Neural cell (in vitro differentiated cells): ENCODE measurements at regions not wholly inside any gene's neighbourhood (a gene's known extent, or its start where the extent isn't known, plus 50 kb on each side); places are given as distances from the start of the nearest gene placed in this dataset.
"Not testable (repeated sequence)": the region's sequence is repeated elsewhere in the genome, so short reads cannot be mapped to it uniquely, and the experiment has no call there.

ENCODE experiments used
- H2AFZ ChIP-seq: fragments of 200-600, 300-800 bp; sonication (generic), shearing (Covaris generic); 2 replicates; pipeline ENCODE4 v1.6.0; 2014; ENCODE audit warnings: low read depth, mild to moderate bottlenecking, antibody characterized with exemption, low read length, moderate library complexity
- H3F3A ChIP-seq: fragments of 200-600 bp; shearing (Covaris generic); 2 replicates; pipeline ENCODE4 v1.6.1; 2016; ENCODE audit warnings: mild to moderate bottlenecking, moderate library complexity, mixed read lengths, antibody characterized with exemption, low read length; ENCODE audit not compliant: insufficient read depth, poor library complexity, severe bottlenecking
- H3K27ac ChIP-seq: fragments of 200-600, 300-800 bp; sonication (generic), shearing (Covaris generic); 2 replicates; pipeline ENCODE4 v1.5.1; 2014; ENCODE audit warnings: mild to moderate bottlenecking, low read length, moderate library complexity
- H3K27me3 ChIP-seq: fragments of 300-800, 200-600 bp; sonication (generic), shearing (Covaris generic); 2 replicates; pipeline ENCODE4 v1.6.0; 2014; ENCODE audit warnings: mild to moderate bottlenecking, low read depth, low read length, moderate library complexity; ENCODE audit not compliant: insufficient read depth
- H3K36me3 ChIP-seq: fragments of 300-800, 200-600 bp; sonication (generic), shearing (Covaris generic); 2 replicates; pipeline ENCODE4 v1.5.1; 2014; ENCODE audit warnings: mild to moderate bottlenecking, antibody characterized with exemption, low read length, moderate library complexity; ENCODE audit not compliant: insufficient read depth
- H3K4me2 ChIP-seq: fragments of 300-800, 200-600 bp; sonication (generic), shearing (Covaris generic); 2 replicates; pipeline ENCODE4 v1.6.0; 2014; ENCODE audit warnings: mild to moderate bottlenecking, low read length
- H3K4me3 ChIP-seq: fragments of 300-800, 200-600 bp; sonication (generic), shearing (Covaris generic); 2 replicates; pipeline ENCODE4 v1.5.1; 2014; ENCODE audit warnings: mild to moderate bottlenecking, low read length, moderate library complexity
- H3K79me2 ChIP-seq: fragments of 200-600 bp; shearing (Covaris generic); replicated peaks from 2 replicates; pipeline ENCODE4 v1.6.0; 2014; ENCODE audit warnings: mild to moderate bottlenecking, low read length, moderate library complexity; ENCODE audit not compliant: insufficient read depth
- H3K9ac ChIP-seq: fragments of 300-800, 200-600 bp; sonication (generic), shearing (Covaris generic); 2 replicates; pipeline ENCODE4 v1.6.1; 2016; ENCODE audit warnings: mild to moderate bottlenecking, low read length, mixed read lengths
- H3K9me2 ChIP-seq: fragments of 200-600 bp; shearing (Covaris generic); 2 replicates; pipeline ENCODE4 v1.6.1; 2016; ENCODE audit warnings: mild to moderate bottlenecking, low read length, mixed read lengths; ENCODE audit not compliant: insufficient read depth
- H3K9me3 ChIP-seq: fragments of 200-600, 300-800 bp; sonication (generic), shearing (Covaris generic); 2 replicates; pipeline ENCODE4 v1.6.1; 2016; ENCODE audit warnings: mild to moderate bottlenecking, mixed run types, low read length, moderate library complexity, mixed read lengths
- H4K20me1 ChIP-seq: fragments of 200-600 bp; shearing (Covaris generic); 2 replicates; pipeline ENCODE4 v1.6.1; 2016; ENCODE audit warnings: mild to moderate bottlenecking, mixed run types; ENCODE audit not compliant: insufficient read depth
- EP300 ChIP-seq: fragments of 450-650 bp; conservative IDR thresholded peaks from 2 replicates; pipeline ENCODE4 v1.6.1; 2014; ENCODE audit warnings: antibody characterized with exemption, mild to moderate bottlenecking, moderate library complexity; ENCODE audit not compliant: poor library complexity, severe bottlenecking
- EZH2 ChIP-seq: fragments of 200-600, 300-800 bp; shearing (Covaris generic), sonication (generic); IDR thresholded peaks from 2 replicates; pipeline ENCODE4 v1.6.1; 2014; ENCODE audit warnings: antibody characterized with exemption, low read length, borderline replicate concordance, mild to moderate bottlenecking; ENCODE audit not compliant: insufficient read depth, poor library complexity, severe bottlenecking
- MXI1 ChIP-seq: fragments of 450-650 bp; conservative IDR thresholded peaks from 2 replicates; pipeline ENCODE4 v1.6.1; 2014; ENCODE audit warnings: antibody characterized with exemption, mild to moderate bottlenecking; ENCODE audit not compliant: poor library complexity, severe bottlenecking
- POLR2AphosphoS5 ChIP-seq: IDR thresholded peaks from 2 replicates; pipeline ENCODE4 v1.6.1; 2012
- RAD21 ChIP-seq: fragments of 450-650 bp; conservative IDR thresholded peaks from 2 replicates; pipeline ENCODE4 v1.6.1; 2014; ENCODE audit warnings: antibody characterized with exemption, mild to moderate bottlenecking, moderate library complexity
- REST ChIP-seq: IDR thresholded peaks from 2 replicates; pipeline ENCODE4 v1.6.1; 2012; ENCODE audit warnings: borderline replicate concordance
- SMC3 ChIP-seq: fragments of 450-650 bp; conservative IDR thresholded peaks from 2 replicates; pipeline ENCODE4 v1.6.1; 2014; ENCODE audit warnings: antibody characterized with exemption, mild to moderate bottlenecking, moderate library complexity; ENCODE audit not compliant: poor library complexity
- TAF1 ChIP-seq: IDR thresholded peaks from 2 replicates; pipeline ENCODE4 v1.6.1; 2012; ENCODE audit warnings: low read depth
- TF ChIP-seq, protein P1 (sequence below): fragments of 450-650 bp; IDR thresholded peaks from 2 replicates; pipeline ENCODE4 v1.5.1; 2014; ENCODE audit warnings: antibody characterized with exemption, mild to moderate bottlenecking, moderate library complexity; ENCODE audit not compliant: poor library complexity, severe bottlenecking

DNA sequence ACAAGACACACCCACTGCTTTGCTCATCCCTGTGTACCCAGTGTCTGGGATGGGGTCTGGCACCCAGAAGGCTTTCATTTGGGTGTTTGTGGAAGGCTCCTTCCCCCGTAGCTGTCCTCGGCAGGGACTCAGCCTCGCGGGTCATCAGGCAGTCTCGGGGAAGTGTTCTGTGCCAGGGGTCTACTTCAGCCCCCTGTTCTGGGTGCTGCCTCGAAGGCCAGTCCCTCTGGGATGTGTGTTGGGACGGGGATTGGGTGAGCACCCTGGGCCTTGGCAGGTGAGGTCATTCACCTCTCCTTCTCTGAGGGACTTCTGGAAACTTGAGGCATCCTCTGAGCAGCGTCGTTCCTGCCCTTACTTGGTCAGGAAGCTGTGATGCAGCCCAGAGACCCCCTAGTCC lies 65.5 kb downstream of the RPUSD4 start:
- Histone ChIP-seq H3K4me2 (no peak overlapping the region), H3K27me3 (no peaks in the 10 kb centered on the region), H2AFZ (no peak overlapping the region), H3K9me3 (peaks cover under 1% of the 10 kb centered on the region), H3K36me3 (no peaks in the 10 kb centered on the region), H3K79me2 (no peaks in the 10 kb centered on the region), H3K9ac (no peak overlapping the region), H3K4me3 (no peak overlapping the region), H3K9me2 (no peaks in the 10 kb centered on the region), H3K27ac (no peak overlapping the region), H3F3A (no peaks in the 10 kb centered on the region), H4K20me1 (no peaks in the 10 kb centered on the region)
- no peak for TF ChIP-seq REST

DNA sequence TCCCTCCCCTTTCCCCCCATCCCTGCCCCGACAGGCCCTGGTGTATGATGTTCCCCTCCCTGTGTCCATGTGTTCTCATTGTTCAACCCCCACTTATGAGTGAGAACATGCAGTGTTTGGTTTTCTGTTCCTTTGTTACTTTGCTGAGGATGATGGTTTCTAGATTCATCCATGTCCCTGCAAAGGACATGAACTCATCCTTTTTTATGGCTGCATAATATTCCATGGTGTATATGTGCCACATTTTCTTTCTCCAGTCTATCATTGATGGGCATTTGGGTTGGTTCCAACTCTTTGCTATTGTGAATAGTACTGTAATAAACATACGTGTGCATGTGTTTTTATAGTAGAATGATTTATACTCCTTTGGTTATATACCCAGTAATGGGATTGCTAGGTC lies 68.0 kb downstream of the RPUSD4 start:
- H2AFZ ChIP-seq, H3K79me2 ChIP-seq, H3K9me3 ChIP-seq, H4K20me1 ChIP-seq, H3K4me3 ChIP-seq, H3K4me2 ChIP-seq, H3K27me3 ChIP-seq, H3K27ac ChIP-seq, H3K9ac ChIP-seq, H3K9me2 ChIP-seq, H3F3A ChIP-seq, H3K36me3 ChIP-seq: not testable (repeated sequence)

DNA sequence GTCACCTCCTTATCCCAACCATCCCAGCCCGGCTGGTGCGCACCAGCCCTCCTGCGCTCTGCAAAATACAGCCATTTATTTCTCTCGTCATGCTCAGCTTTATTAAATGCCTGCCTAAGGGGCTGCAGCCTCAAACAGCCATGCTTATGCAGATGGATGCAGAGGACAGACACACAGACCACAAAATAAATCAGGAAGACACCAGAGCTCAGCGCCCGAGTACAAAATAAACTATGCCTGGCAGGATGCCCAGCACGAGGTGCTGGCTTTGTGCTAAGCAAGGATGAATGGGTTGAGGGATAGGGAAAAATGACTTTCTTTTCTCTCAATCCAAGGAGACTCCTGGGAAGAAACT lies 70.5 kb downstream of the RPUSD4 start:
- Histone ChIP-seq H3K4me3 (no peak overlapping the region), H3K79me2 (no peaks in the 10 kb centered on the region), H3F3A (no peaks in the 10 kb centered on the region), H3K27ac (no peak overlapping the region), H3K9me3 (no peaks in the 10 kb centered on the region), H3K4me2 (no peak overlapping the region), H2AFZ (no peak overlapping the region), H3K27me3 (no peaks in the 10 kb centered on the region), H4K20me1 (no peaks in the 10 kb centered on the region), H3K36me3 (no peaks in the 10 kb centered on the region), H3K9me2 (no peaks in the 10 kb centered on the region), H3K9ac (no peak overlapping the region)
- TF ChIP-seq TAF1 (no peak), EP300 (no peak), REST (no peak), RAD21 (no peak), EZH2 (no peak), MXI1 (no peak), POLR2AphosphoS5 (no peak), SMC3 (no peak)
- TF ChIP-seq, protein P1, sequence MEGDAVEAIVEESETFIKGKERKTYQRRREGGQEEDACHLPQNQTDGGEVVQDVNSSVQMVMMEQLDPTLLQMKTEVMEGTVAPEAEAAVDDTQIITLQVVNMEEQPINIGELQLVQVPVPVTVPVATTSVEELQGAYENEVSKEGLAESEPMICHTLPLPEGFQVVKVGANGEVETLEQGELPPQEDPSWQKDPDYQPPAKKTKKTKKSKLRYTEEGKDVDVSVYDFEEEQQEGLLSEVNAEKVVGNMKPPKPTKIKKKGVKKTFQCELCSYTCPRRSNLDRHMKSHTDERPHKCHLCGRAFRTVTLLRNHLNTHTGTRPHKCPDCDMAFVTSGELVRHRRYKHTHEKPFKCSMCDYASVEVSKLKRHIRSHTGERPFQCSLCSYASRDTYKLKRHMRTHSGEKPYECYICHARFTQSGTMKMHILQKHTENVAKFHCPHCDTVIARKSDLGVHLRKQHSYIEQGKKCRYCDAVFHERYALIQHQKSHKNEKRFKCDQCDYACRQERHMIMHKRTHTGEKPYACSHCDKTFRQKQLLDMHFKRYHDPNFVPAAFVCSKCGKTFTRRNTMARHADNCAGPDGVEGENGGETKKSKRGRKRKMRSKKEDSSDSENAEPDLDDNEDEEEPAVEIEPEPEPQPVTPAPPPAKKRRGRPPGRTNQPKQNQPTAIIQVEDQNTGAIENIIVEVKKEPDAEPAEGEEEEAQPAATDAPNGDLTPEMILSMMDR: no peak
